GM12878 (cell line): ENCODE measurements at regions not wholly inside any gene's neighbourhood (a gene's known extent, or its start where the extent isn't known, plus 50 kb on each side); places are given as distances from the start of the nearest gene placed in this dataset.
"Not testable (repeated sequence)": the region's sequence is repeated elsewhere in the genome, so short reads cannot be mapped to it uniquely, and the experiment has no call there.

ENCODE experiments used
- ATAC-seq: fragments of 200-7000 bp; cut with Tn5 transposase; 3 replicates; pipeline ENCODE4 v1.9.1; 2020; ENCODE audit warnings: mild to moderate bottlenecking, moderate library complexity
- BruUV-seq: library from RNA; stranded (reverse); fragments of 400-500 nt; replicated peaks from 2 replicates; lab custom pipeline; 2021; lab: Mats Ljungman, UMichigan
- CTCF ChIA-PET: fragments of 300-600 bp; sonication (Branson Sonifier 250); formaldehyde crosslinking; extraction: SDS; loops from one replicate; lab custom pipeline; 2021; ENCODE audit warnings: inconsistent platforms; lab: Yijun Ruan, JAX
- POLR2A ChIA-PET: fragments of 350-600 bp; formaldehyde crosslinking; extraction: SDS; loops from one replicate; lab custom pipeline; 2021; ENCODE audit warnings: inconsistent platforms; lab: Charles Lee
- RAD21 ChIA-PET: fragments of 300-600 bp; sonication (Branson Sonifier 250); formaldehyde crosslinking; loops from one replicate; lab custom pipeline; 2023; ENCODE audit warnings: antibody characterized with exemption; ENCODE audit not compliant: unreplicated experiment; lab: Charles Lee
- SMC1A ChIA-PET: fragments of 300-600 bp; sonication (Branson Sonifier 250); formaldehyde crosslinking; loops from one replicate; lab custom pipeline; 2023; ENCODE audit not compliant: unreplicated experiment, uncharacterized antibody; lab: Charles Lee
- DNase-seq: peaks from one replicate; pipeline ENCODE4 v3.0.0-alpha.2; 2011; ENCODE audit warnings: low read depth, low spot score
- FAIRE-seq: peaks from 3 replicates; lab custom pipeline; 2011; peaks lifted over from hg19 to GRCh38; lab: Jason Lieb, UNC
- H2AFZ ChIP-seq: 2 replicates; pipeline ENCODE4 v1.6.0; 2011; ENCODE audit warnings: low read depth, low read length, control low read depth; ENCODE audit not compliant: control insufficient read depth
- H3K27ac ChIP-seq: 2 replicates; pipeline ENCODE4 v1.5.1; 2011; ENCODE audit warnings: control low read depth; ENCODE audit not compliant: control insufficient read depth, insufficient read depth
- H3K27me3 ChIP-seq, 2 experiments: replicated peaks in 1 of 2; 2 replicates each; pipeline versions ENCODE4 v1.6.0 to v1.6.1; 2011; ENCODE audit warnings: low read length in 1 of 2; ENCODE audit not compliant: control insufficient read depth in 2 of 2, insufficient read depth in 2 of 2
- H3K36me3 ChIP-seq, 2 experiments: 2 replicates each; pipeline ENCODE4 v1.5.1; 2011; ENCODE audit warnings: low read length in 1 of 2; ENCODE audit not compliant: control insufficient read depth in 2 of 2, insufficient read depth in 2 of 2
- H3K4me1 ChIP-seq: 2 replicates; pipeline ENCODE4 v1.6.1; 2011; ENCODE audit warnings: mild to moderate bottlenecking, low read length, moderate library complexity, mixed read lengths; ENCODE audit not compliant: control insufficient read depth, insufficient read depth
- H3K4me2 ChIP-seq: 2 replicates; pipeline ENCODE4 v1.6.0; 2011; ENCODE audit warnings: control low read depth; ENCODE audit not compliant: control insufficient read depth, insufficient read depth
- H3K4me3 ChIP-seq: fragments of 200-600 bp; sonication (generic); 2 replicates; pipeline ENCODE4 v1.5.1; 2016
- H3K79me2 ChIP-seq: 2 replicates; pipeline ENCODE4 v1.6.0; 2011; ENCODE audit warnings: low read length; ENCODE audit not compliant: control insufficient read depth, insufficient read depth
- H3K9ac ChIP-seq: 2 replicates; pipeline ENCODE4 v1.8.0; 2011; ENCODE audit warnings: low read length, control low read depth, mixed read lengths; ENCODE audit not compliant: control insufficient read depth, insufficient read depth
- H3K9me3 ChIP-seq: replicated peaks from 3 replicates; pipeline ENCODE4 v1.5.1; 2011; ENCODE audit warnings: mild to moderate bottlenecking, low read length; ENCODE audit not compliant: control insufficient read depth, insufficient read depth
- H4K20me1 ChIP-seq: 2 replicates; pipeline ENCODE4 v1.6.0; 2011; ENCODE audit not compliant: control insufficient read depth, insufficient read depth
- ATF2 ChIP-seq: IDR thresholded peaks from 2 replicates; pipeline ENCODE4 v1.6.1; 2012; ENCODE audit warnings: low read length, inconsistent platforms
- FOS ChIP-seq: IDR thresholded peaks from 3 replicates; pipeline ENCODE4 v1.6.1; 2011; ENCODE audit warnings: borderline replicate concordance; ENCODE audit not compliant: insufficient read length; ENCODE audit errors: extremely low read depth
- HDAC2 ChIP-seq: fragments of 200-600 bp; sonication (generic); IDR thresholded peaks from 2 replicates; pipeline ENCODE4 v1.6.1; 2017
- HDGF ChIP-seq: fragments of 450-650 bp; IDR thresholded peaks from 2 replicates; pipeline ENCODE4 v1.6.1; 2016; ENCODE audit warnings: antibody characterized with exemption
- HSF1 ChIP-seq: fragments of 150-350 bp; IDR thresholded peaks from 2 replicates; pipeline ENCODE4 v1.6.1; 2014; ENCODE audit warnings: mild to moderate bottlenecking, low read depth, low read length
- NFXL1 ChIP-seq: fragments of 450-650 bp; IDR thresholded peaks from 2 replicates; pipeline ENCODE4 v1.6.1; 2017; ENCODE audit warnings: antibody characterized with exemption, mild to moderate bottlenecking, borderline replicate concordance
- NRF1 ChIP-seq: conservative IDR thresholded peaks from 2 replicates; pipeline ENCODE4 v1.6.1; 2011; ENCODE audit warnings: mild to moderate bottlenecking, low read depth, low read length, improper control_type of control experiment
- RCOR1 ChIP-seq: conservative IDR thresholded peaks from 2 replicates; pipeline ENCODE4 v1.6.1; 2012; ENCODE audit warnings: low read depth, low read length, improper control_type of control experiment
- SKIL ChIP-seq: fragments of 450-650 bp; IDR thresholded peaks from 2 replicates; pipeline ENCODE4 v1.6.1; 2017; ENCODE audit warnings: mild to moderate bottlenecking, low read depth, inconsistent platforms; ENCODE audit not compliant: poor library complexity, severe bottlenecking
- TCF12 ChIP-seq: IDR thresholded peaks from 2 replicates; pipeline ENCODE4 v1.6.1; 2011; ENCODE audit warnings: low read depth, mild to moderate bottlenecking, low read length
- ZBTB33 ChIP-seq: fragments of 450-650 bp; IDR thresholded peaks from 2 replicates; pipeline ENCODE4 v1.6.1; 2017; ENCODE audit warnings: mild to moderate bottlenecking
- in situ Hi-C: fragments of 300-500 bp; cut with MboI; formaldehyde crosslinking; loops from 9 replicates; pipeline ENCODE4 v1.14.3; 2018; ENCODE audit warnings: mixed read lengths
- intact Hi-C: fragments of 100-400 bp; cut with micrococcal nuclease; formaldehyde crosslinking; loops from one replicate; pipeline ENCODE4 v1.14.2; 2022; ENCODE audit not compliant: unreplicated experiment

- H3K27me3 ChIP-seq, DNase-seq, intact Hi-C loops, H3K36me3 ChIP-seq, FAIRE-seq, H3K4me2 ChIP-seq, H3K9me3 ChIP-seq, in situ Hi-C loops, CTCF ChIA-PET, ATAC-seq, SMC1A ChIA-PET, H3K79me2 ChIP-seq, H3K9ac ChIP-seq, RAD21 ChIA-PET, BruUV-seq, H2AFZ ChIP-seq, H3K27ac ChIP-seq, H4K20me1 ChIP-seq, POLR2A ChIA-PET, H3K4me1 ChIP-seq, H3K4me3 ChIP-seq: not testable (repeated sequence)
Observed at GRCh38 chr4:115194612-115195011, 81.2 kb upstream of the NDST4 start.

- DNase-seq (no peak), FAIRE-seq (no peak), ATAC-seq (no peak)
- H2AFZ ChIP-seq: no peak overlapping the region
- no peak overlapping the region for H3K4me2 ChIP-seq
- SMC1A ChIA-PET: no interaction called here
- no peaks in the 10 kb centered on the region for H3K4me1 ChIP-seq
- POLR2A ChIA-PET: no interaction called here
- intact Hi-C loops: no loop called here
- no peaks in the 10 kb centered on the region for H4K20me1 ChIP-seq
- no peaks in the 10 kb centered on the region for H3K36me3 ChIP-seq
- no peak overlapping the region for H3K4me3 ChIP-seq
- H3K9ac ChIP-seq: no peak overlapping the region
- no peak overlapping the region for H3K27ac ChIP-seq
- in situ Hi-C loops: no loop called here
- CTCF ChIA-PET: no interaction called here
- H3K9me3 ChIP-seq: no peaks in the 10 kb centered on the region
- H3K79me2 ChIP-seq: no peaks in the 10 kb centered on the region
- BruUV-seq: no TSS peak
- H3K27me3 ChIP-seq: no peaks in the 10 kb centered on the region
- RAD21 ChIA-PET: no interaction called here
- no peak for TF ChIP-seq SKIL
- TF ChIP-seq HDAC2: no peak
- TF ChIP-seq NFXL1: no peak
- no peak for TF ChIP-seq RCOR1
- TF ChIP-seq FOS: no peak
- no peak for TF ChIP-seq TCF12
- no peak for TF ChIP-seq HDGF
- TF ChIP-seq HSF1: no peak
- TF ChIP-seq NRF1: no peak
- no peak for TF ChIP-seq ZBTB33
- no peak for TF ChIP-seq ATF2
Observed at GRCh38 chr4:115190529-115190928, 77.1 kb upstream of the NDST4 start.
